Suppressor macrophage (primary cell): ENCODE measurements at regions not wholly inside any gene's neighbourhood (a gene's known extent, or its start where the extent isn't known, plus 50 kb on each side); places are given as distances from the start of the nearest gene placed in this dataset.
"Not testable (repeated sequence)": the region's sequence is repeated elsewhere in the genome, so short reads cannot be mapped to it uniquely, and the experiment has no call there.

Source experiments
- DNase-seq, 4 experiments: peaks; one replicate each; pipeline ENCODE4 v3.0.0-alpha.2; 2020 to 2022

GRCh38 chrX:65451663-65452062 lies 82.9 kb downstream of the LAS1L start:
- peak; percentile 20 to 50 (median 40) for DNase-seq

- no peak for DNase-seq
These were observed 114.4 kb downstream of the LAS1L start for GRCh38 chrX:65420154-65420553.

DNA sequence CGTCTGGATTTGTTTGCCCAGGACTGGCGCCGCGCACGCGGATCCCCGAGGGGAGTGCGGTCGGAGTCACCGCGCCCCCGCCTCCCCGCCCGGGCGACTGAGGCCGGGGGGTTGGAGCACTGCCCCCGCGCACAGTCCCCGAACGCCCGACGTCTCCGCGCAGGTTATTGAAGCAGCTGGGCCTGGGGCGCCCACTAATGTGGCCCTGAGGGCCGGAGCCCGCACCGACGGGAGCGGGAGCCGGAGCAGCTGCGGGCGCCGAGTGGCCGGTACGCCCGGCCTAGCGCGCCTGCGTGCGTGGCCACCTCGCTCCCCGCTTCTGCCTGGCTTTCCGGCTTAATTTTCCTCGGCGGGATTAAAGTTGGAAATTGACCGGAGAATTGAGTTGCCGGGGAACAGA lies 126.9 kb downstream of the LAS1L start:
- not testable (repeated sequence) for DNase-seq

DNA sequence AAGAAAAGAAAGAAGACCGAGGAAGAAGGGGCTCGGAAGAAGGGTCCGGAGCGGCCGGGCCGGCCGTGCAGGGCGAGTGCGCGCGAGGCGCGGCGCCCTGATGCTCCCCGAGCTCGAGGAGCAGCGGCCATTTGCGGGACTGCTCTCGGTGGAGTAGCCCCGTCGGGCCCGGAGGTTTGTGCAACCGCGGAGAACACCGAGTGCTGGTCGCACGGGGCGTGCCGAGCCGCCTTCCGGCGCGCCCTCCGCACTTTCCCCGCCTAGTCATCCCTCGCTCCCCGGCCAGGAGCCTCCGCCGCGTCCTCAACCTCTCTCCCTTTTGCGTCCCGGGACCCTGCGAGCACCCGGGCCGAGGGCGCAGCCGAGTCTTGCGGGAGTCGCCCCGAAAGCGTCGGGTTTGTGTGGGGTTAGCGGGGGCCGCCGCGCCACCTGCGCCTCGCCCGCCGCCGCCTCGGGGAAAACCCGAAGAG lies 127.4 kb downstream of the LAS1L start:
- DNase-seq: peak in 1 of 4 experiments; percentile 2

- peak in 3 of 4 experiments; percentile 1 to 46 (median 25) for DNase-seq
These were observed 128.1 kb downstream of the LAS1L start for GRCh38 chrX:65406532-65406931.

GRCh38 chrX:65392284-65392683 lies 142.3 kb downstream of the LAS1L start:
- DNase-seq: no peak

DNA sequence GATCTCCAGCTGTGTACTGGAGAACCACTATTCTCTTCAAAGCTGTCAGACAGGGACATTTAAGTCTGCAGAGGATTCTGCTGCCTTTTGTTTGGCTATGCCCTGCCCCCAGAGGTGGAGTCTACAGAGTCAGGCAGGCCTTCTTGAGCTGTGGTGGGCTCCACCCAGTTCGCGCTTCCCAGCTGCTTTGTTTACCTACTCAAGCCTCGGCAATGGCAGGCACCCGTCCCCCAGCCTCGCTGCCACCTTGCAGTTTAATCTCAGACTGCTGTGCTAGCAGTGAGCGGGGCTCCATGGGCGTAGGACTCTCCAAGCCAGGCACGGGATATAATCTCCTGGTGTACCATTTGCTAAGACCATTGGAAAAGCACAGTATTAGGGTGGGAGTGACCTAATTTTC lies 145.5 kb downstream of the LAS1L start:
- not testable (repeated sequence) for DNase-seq
